Ascending aorta (tissue), 2 donors: ENCODE measurements at regions not wholly inside any gene's neighbourhood (a gene's known extent, or its start where the extent isn't known, plus 50 kb on each side); places are given as distances from the start of the nearest gene placed in this dataset.

Experiments used
- DNase-seq, 2 donors: peaks; one replicate each; pipeline ENCODE4 v3.0.0-alpha.2; 2019; ENCODE audit warnings: low spot score in 2 of 2
- H3K27ac ChIP-seq, 2 donors: fragments of 200-600 bp; sonication (generic); one replicate each; pipeline ENCODE4 v1.5.1; 2016 to 2017; ENCODE audit warnings: mild to moderate bottlenecking in 1 of 2
- H3K27me3 ChIP-seq: fragments of 200-600 bp; sonication (generic); one replicate; pipeline ENCODE4 v1.5.1; 2017
- H3K36me3 ChIP-seq, 2 donors: fragments of 200-600 bp; sonication (generic); one replicate each; pipeline ENCODE4 v1.5.1; 2016
- H3K4me1 ChIP-seq, 2 donors: fragments of 200-600 bp; sonication (generic); one replicate each; pipeline ENCODE4 v1.5.1; 2016 to 2017; ENCODE audit warnings: mild to moderate bottlenecking in 1 of 2
- H3K4me3 ChIP-seq, 2 donors: fragments of 200-600 bp; sonication (generic); one replicate each; pipeline ENCODE4 v1.5.1; 2016 to 2017; ENCODE audit warnings: mild to moderate bottlenecking in 1 of 2
- H3K9me3 ChIP-seq, 2 donors: fragments of 200-600 bp; sonication (generic); one replicate each; pipeline ENCODE4 v1.5.1; 2016
- CTCF ChIP-seq, 3 experiments: fragments of 200-600 bp in 2 of 3; fragments of 450-650 bp in 1 of 3; sonication (generic) in 2 of 3; IDR thresholded peaks; one replicate each; pipeline ENCODE4 v1.5.1; 2016 to 2019; ENCODE audit warnings: antibody characterized with exemption in 3 of 3, mild to moderate bottlenecking in 1 of 3, moderate library complexity in 1 of 3
- intact Hi-C: fragments of 100-400 bp; cut with DNase I; formaldehyde crosslinking; loops from one replicate; pipeline ENCODE4 v1.15.1; 2023

GRCh38 chr6:153941768-153942167 lies 97.3 kb upstream of the OPRM1 start:
- TF ChIP-seq CTCF (IDR thresholded peaks at IDR 0.05), result no peak
- H3K4me3 ChIP-seq, result no peak overlapping the region
- DNase-seq, result no peak
- no peaks in the 10 kb centered on the region for H3K27me3 ChIP-seq
- no peaks in the 10 kb centered on the region for H3K9me3 ChIP-seq
- no peaks in the 10 kb centered on the region for H3K4me1 ChIP-seq
- intact Hi-C loops, result no loop called here
- H3K36me3 ChIP-seq, result no peaks in the 10 kb centered on the region
- no peak overlapping the region for H3K27ac ChIP-seq

- Histone ChIP-seq H3K36me3 (no peaks in the 10 kb centered on the region), H3K27me3 (no peaks in the 10 kb centered on the region), H3K4me1 (no peaks in the 10 kb centered on the region), H3K27ac (no peak overlapping the region), H3K4me3 (no peak overlapping the region), H3K9me3 (no peaks in the 10 kb centered on the region)
- no peak for DNase-seq
- intact Hi-C loops, result no loop called here
- no peak for TF ChIP-seq CTCF (IDR thresholded peaks at IDR 0.05)
Observed at GRCh38 chr6:153938876-153939275, 100.2 kb upstream of the OPRM1 start.

GRCh38 chr6:153931431-153931830 lies 107.6 kb upstream of the OPRM1 start:
- intact Hi-C loops, result no loop called here
- no peak for DNase-seq
- H3K27me3 ChIP-seq, result no peaks in the 10 kb centered on the region
- TF ChIP-seq CTCF (IDR thresholded peaks at IDR 0.05), result no peak
- no peak overlapping the region for H3K27ac ChIP-seq
- no peak overlapping the region for H3K4me3 ChIP-seq
- no peaks in the 10 kb centered on the region for H3K9me3 ChIP-seq
- no peaks in the 10 kb centered on the region for H3K36me3 ChIP-seq
- H3K4me1 ChIP-seq, result no peaks in the 10 kb centered on the region

GRCh38 chr6:153927867-153928266 lies 111.2 kb upstream of the OPRM1 start:
- no peak for TF ChIP-seq CTCF (IDR thresholded peaks at IDR 0.05)
- no peaks in the 10 kb centered on the region for H3K9me3 ChIP-seq
- no peak for DNase-seq
- H3K27ac ChIP-seq, result no peak overlapping the region
- H3K36me3 ChIP-seq, result no peaks in the 10 kb centered on the region
- no peak overlapping the region for H3K4me3 ChIP-seq
- no peaks in the 10 kb centered on the region for H3K4me1 ChIP-seq
- intact Hi-C loops, result no loop called here
- H3K27me3 ChIP-seq, result no peaks in the 10 kb centered on the region

- no peak overlapping the region for H3K27ac ChIP-seq
- no peak overlapping the region for H3K4me3 ChIP-seq
- H3K27me3 ChIP-seq, result no peaks in the 10 kb centered on the region
- TF ChIP-seq CTCF (IDR thresholded peaks at IDR 0.05), result no peak
- H3K9me3 ChIP-seq, result peaks cover 0 to 4% of the 10 kb centered on the region in 2 donors
- intact Hi-C loops, result no loop called here
- DNase-seq, result no peak
- H3K4me1 ChIP-seq, result no peaks in the 10 kb centered on the region
- H3K36me3 ChIP-seq, result no peaks in the 10 kb centered on the region
Observed at GRCh38 chr6:153898360-153899059, 140.5 kb upstream of the OPRM1 start.

GRCh38 chr6:153882411-153882810 lies 156.6 kb upstream of the OPRM1 start:
- Histone ChIP-seq H3K27ac (no peak overlapping the region), H3K27me3 (no peaks in the 10 kb centered on the region), H3K36me3 (no peaks in the 10 kb centered on the region), H3K9me3 (no peaks in the 10 kb centered on the region), H3K4me3 (no peak overlapping the region), H3K4me1 (no peaks in the 10 kb centered on the region)
- intact Hi-C loops, result no loop called here
- DNase-seq, result no peak
- no peak for TF ChIP-seq CTCF (IDR thresholded peaks at IDR 0.05)
